ENCODE measurements at regions not wholly inside any gene's neighbourhood (a gene's known extent, or its start where the extent isn't known, plus 50 kb on each side); places are given as distances from the start of the nearest gene placed in this dataset.

GRCh38 chr6:79404261-79404660, 133.0 kb downstream of the LCA5 start:
- no peaks in the 10 kb centered on the region for H3K79me2 ChIP-seq (ENCODE audit: low read depth)
- no peaks in the 10 kb centered on the region for H3K36me3 ChIP-seq (ENCODE audit: low read depth)
- ChIA-PET POLR2A (ENCODE audit: unreplicated experiment) (no interaction called here), CTCF (no interaction called here)
- H2AFZ ChIP-seq: no peak overlapping the region
- no peaks in the 10 kb centered on the region for H3F3A ChIP-seq (ENCODE audit: insufficient read depth, low read depth)
- no peaks in the 10 kb centered on the region for H3K27me3 ChIP-seq (ENCODE audit: insufficient read depth, low read depth)
- no peak for DNase-seq
- no peak overlapping the region for H3K27ac ChIP-seq
- no TSS peak for BruUV-seq (replicated peaks)
- TF ChIP-seq EZH2 (IDR thresholded peaks at IDR 0.05; ENCODE audit: low read depth): no peak
- no peak for TF ChIP-seq CTCF (conservative IDR thresholded peaks at IDR 0.05)
- intact Hi-C loops (cut with micrococcal nuclease; ENCODE audit: unreplicated experiment): no loop called here
- no peaks in the 10 kb centered on the region for H3K9me2 ChIP-seq (ENCODE audit: insufficient read depth)
- no peaks in the 10 kb centered on the region for H3K4me1 ChIP-seq (replicated peaks; ENCODE audit: insufficient read depth)
- no peaks in the 10 kb centered on the region for H4K20me1 ChIP-seq (ENCODE audit: insufficient read depth)
- H3K9me3 ChIP-seq (ENCODE audit: insufficient read depth, low read depth): no peaks in the 10 kb centered on the region
- H3K4me3 ChIP-seq: no peak overlapping the region
- no peak overlapping the region for H3K4me2 ChIP-seq

- POLR2A ChIA-PET (ENCODE audit: unreplicated experiment): no interaction called here
- no TSS peak for BruUV-seq (replicated peaks)
- CTCF ChIA-PET: no interaction called here
Observed at GRCh38 chr6:79403563-79403962, 133.7 kb downstream of the LCA5 start.

GRCh38 chr6:79403086-79403485, 134.1 kb downstream of the LCA5 start:
- Histone ChIP-seq H3K9me2 (ENCODE audit: insufficient read depth) (no peaks in the 10 kb centered on the region), H4K20me1 (ENCODE audit: insufficient read depth) (no peaks in the 10 kb centered on the region), H3K9me3 (ENCODE audit: insufficient read depth, low read depth) (no peaks in the 10 kb centered on the region), H3K4me2 (no peak overlapping the region), H3K27ac (no peak overlapping the region), H3K27me3 (ENCODE audit: insufficient read depth, low read depth) (no peaks in the 10 kb centered on the region), H3K79me2 (ENCODE audit: low read depth) (no peaks in the 10 kb centered on the region), H2AFZ (no peak overlapping the region), H3K36me3 (ENCODE audit: low read depth) (no peaks in the 10 kb centered on the region), H3F3A (ENCODE audit: insufficient read depth, low read depth) (no peaks in the 10 kb centered on the region), H3K4me3 (no peak overlapping the region), H3K4me1 (replicated peaks; ENCODE audit: insufficient read depth) (no peaks in the 10 kb centered on the region)
- ChIA-PET CTCF (no interaction called here), POLR2A (ENCODE audit: unreplicated experiment) (no interaction called here)
- TF ChIP-seq EZH2 (IDR thresholded peaks at IDR 0.05; ENCODE audit: low read depth) (no peak), CTCF (conservative IDR thresholded peaks at IDR 0.05) (no peak)
- DNase-seq: no peak
- no TSS peak for BruUV-seq (replicated peaks)
- intact Hi-C loops (cut with micrococcal nuclease; ENCODE audit: unreplicated experiment): no loop called here

More at GRCh38 chr6:79403563-79403962, 133.7 kb downstream of the LCA5 start:
- intact Hi-C loops (cut with micrococcal nuclease; ENCODE audit: unreplicated experiment): no loop called here
- H3K36me3 ChIP-seq (ENCODE audit: low read depth): no peaks in the 10 kb centered on the region
- H2AFZ ChIP-seq: no peak overlapping the region
- H4K20me1 ChIP-seq (ENCODE audit: insufficient read depth): no peaks in the 10 kb centered on the region
- no peak overlapping the region for H3K4me3 ChIP-seq
- TF ChIP-seq EZH2 (IDR thresholded peaks at IDR 0.05; ENCODE audit: low read depth) (no peak), CTCF (conservative IDR thresholded peaks at IDR 0.05) (no peak)
- H3K9me3 ChIP-seq (ENCODE audit: insufficient read depth, low read depth): no peaks in the 10 kb centered on the region
- no peaks in the 10 kb centered on the region for H3F3A ChIP-seq (ENCODE audit: insufficient read depth, low read depth)
- H3K27me3 ChIP-seq (ENCODE audit: insufficient read depth, low read depth): no peaks in the 10 kb centered on the region
- no peaks in the 10 kb centered on the region for H3K79me2 ChIP-seq (ENCODE audit: low read depth)
- H3K27ac ChIP-seq: no peak overlapping the region
- no peaks in the 10 kb centered on the region for H3K4me1 ChIP-seq (replicated peaks; ENCODE audit: insufficient read depth)
- no peak for DNase-seq
- H3K9me2 ChIP-seq (ENCODE audit: insufficient read depth): no peaks in the 10 kb centered on the region
- no peak overlapping the region for H3K4me2 ChIP-seq

Measured in PC-9 (cell line).